Islet precursor cell (in vitro differentiated cells): ENCODE measurements at regions not wholly inside any gene's neighbourhood (a gene's known extent, or its start where the extent isn't known, plus 50 kb on each side); places are given as distances from the start of the nearest gene placed in this dataset.

Experiments used
- DNase-seq: peaks from one replicate; pipeline ENCODE4 v3.0.0-alpha.2; 2018

- no peak for DNase-seq
Observed at GRCh38 chr11:27287205-27287604, 75.8 kb downstream of the CCDC34 start.

GRCh38 chr11:27285761-27286160 is 77.3 kb downstream of the CCDC34 start:
- DNase-seq, result peak; percentile 81

- no peak for DNase-seq
Observed at GRCh38 chr11:27282806-27283205, 80.2 kb downstream of the CCDC34 start.

GRCh38 chr11:27281740-27282590 is 81.0 kb downstream of the CCDC34 start:
- DNase-seq, result no peak

GRCh38 chr11:27281276-27281675 is 81.7 kb downstream of the CCDC34 start:
- DNase-seq, result no peak

- no peak for DNase-seq
Observed at GRCh38 chr11:27280140-27280539, 82.9 kb downstream of the CCDC34 start.

- DNase-seq, result no peak
Observed at GRCh38 chr11:27279460-27279859, 83.6 kb downstream of the CCDC34 start.

- DNase-seq, result no peak
Observed at GRCh38 chr11:27277843-27278242, 85.2 kb downstream of the CCDC34 start.

- no peak for DNase-seq
Observed at GRCh38 chr11:27276141-27276540, 86.9 kb downstream of the CCDC34 start.

- no peak for DNase-seq
Observed at GRCh38 chr11:27274854-27275395, 88.1 kb downstream of the CCDC34 start.

- no peak for DNase-seq
Observed at GRCh38 chr11:27266125-27266524, 96.9 kb downstream of the CCDC34 start.

- DNase-seq, result no peak
Observed at GRCh38 chr11:27263986-27264385, 99.0 kb downstream of the CCDC34 start.

- DNase-seq, result no peak
Observed at GRCh38 chr11:27263046-27263445, 100.0 kb downstream of the CCDC34 start.

- no peak for DNase-seq
Observed at GRCh38 chr11:27255447-27255828, 107.6 kb downstream of the CCDC34 start.

- DNase-seq, result no peak
Observed at GRCh38 chr11:27254744-27255446, 108.1 kb downstream of the CCDC34 start.

GRCh38 chr11:27253224-27253623 is 109.8 kb downstream of the CCDC34 start:
- no peak for DNase-seq

- DNase-seq, result no peak
Observed at GRCh38 chr11:27250867-27251665, 111.9 kb downstream of the CCDC34 start.

- peak; percentile 80 for DNase-seq
Observed at GRCh38 chr11:27248576-27249509, 114.2 kb downstream of the CCDC34 start.

- DNase-seq, result no peak
Observed at GRCh38 chr11:27247660-27248059, 115.4 kb downstream of the CCDC34 start.

GRCh38 chr11:27246925-27247324 is 116.1 kb downstream of the CCDC34 start:
- no peak for DNase-seq

GRCh38 chr11:27244900-27245299 is 118.1 kb downstream of the CCDC34 start:
- DNase-seq, result no peak

- no peak for DNase-seq
Observed at GRCh38 chr11:27242591-27242990, 120.4 kb downstream of the CCDC34 start.
